ENCODE measurements at regions not wholly inside any gene's neighbourhood (a gene's known extent, or its start where the extent isn't known, plus 50 kb on each side); places are given as distances from the start of the nearest gene placed in this dataset.

DNA sequence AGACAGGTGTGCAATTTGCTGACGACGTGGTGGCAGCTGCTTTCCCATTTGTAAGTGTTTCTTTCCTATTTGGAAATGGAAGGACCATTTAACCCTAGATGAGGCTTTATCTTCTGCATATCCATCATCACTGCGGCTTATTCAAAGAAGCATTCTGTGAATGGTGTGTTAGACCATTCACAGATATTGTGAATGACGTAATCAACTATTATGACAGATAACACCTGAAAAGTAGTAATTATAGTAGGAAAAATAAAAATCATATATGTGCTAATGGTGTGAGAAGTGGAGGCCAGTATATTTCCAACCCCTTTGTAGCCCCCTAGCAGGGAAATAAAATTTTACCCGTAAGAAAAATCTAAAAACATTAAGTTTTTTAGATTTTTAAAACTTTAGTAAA is 424.5 kb upstream of the CRIM1 start:
- intact Hi-C loops (cut with DNase I): no loop called here
- Histone ChIP-seq H3K27me3 (peaks cover 0 to 3% (median 0%) of the 10 kb centered on the region in 9 donors), H3K27ac (no peak overlapping the region), H3K4me1 (no peaks in the 10 kb centered on the region), H3K36me3 (no peaks in the 10 kb centered on the region), H3K4me3 (no peak overlapping the region), H3K9me3 (no peaks in the 10 kb centered on the region)
- 67 to 79% (median 76%) methylated on average over 5 of the region's 5 CpGs for WGBS, 4 donors
- TF ChIP-seq POLR2A (IDR thresholded peaks at IDR 0.05): no peak
- TF ChIP-seq, protein P1, sequence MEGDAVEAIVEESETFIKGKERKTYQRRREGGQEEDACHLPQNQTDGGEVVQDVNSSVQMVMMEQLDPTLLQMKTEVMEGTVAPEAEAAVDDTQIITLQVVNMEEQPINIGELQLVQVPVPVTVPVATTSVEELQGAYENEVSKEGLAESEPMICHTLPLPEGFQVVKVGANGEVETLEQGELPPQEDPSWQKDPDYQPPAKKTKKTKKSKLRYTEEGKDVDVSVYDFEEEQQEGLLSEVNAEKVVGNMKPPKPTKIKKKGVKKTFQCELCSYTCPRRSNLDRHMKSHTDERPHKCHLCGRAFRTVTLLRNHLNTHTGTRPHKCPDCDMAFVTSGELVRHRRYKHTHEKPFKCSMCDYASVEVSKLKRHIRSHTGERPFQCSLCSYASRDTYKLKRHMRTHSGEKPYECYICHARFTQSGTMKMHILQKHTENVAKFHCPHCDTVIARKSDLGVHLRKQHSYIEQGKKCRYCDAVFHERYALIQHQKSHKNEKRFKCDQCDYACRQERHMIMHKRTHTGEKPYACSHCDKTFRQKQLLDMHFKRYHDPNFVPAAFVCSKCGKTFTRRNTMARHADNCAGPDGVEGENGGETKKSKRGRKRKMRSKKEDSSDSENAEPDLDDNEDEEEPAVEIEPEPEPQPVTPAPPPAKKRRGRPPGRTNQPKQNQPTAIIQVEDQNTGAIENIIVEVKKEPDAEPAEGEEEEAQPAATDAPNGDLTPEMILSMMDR (IDR thresholded peaks at IDR 0.05): no peak
- DNase-seq: no peak
- no peak for ATAC-seq

DNA sequence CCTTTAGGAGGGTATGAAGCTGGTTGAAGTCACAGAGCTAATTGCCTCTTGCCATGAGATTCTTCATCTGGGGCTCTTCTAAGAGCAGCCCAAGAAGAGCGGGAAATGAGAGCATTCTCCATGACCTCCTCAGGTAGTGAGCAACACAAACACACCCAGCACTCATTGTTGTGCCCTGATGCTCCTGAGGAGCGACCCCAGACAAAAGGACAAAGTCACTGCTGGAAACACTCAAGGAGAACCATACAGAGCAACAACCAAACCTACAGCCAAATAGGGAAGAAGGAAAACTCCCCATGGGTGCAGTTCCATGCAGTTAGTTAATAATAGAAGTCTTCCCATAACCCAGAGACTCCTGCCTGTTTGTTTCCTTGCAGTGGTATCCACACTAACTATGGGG is 426.0 kb upstream of the CRIM1 start:
- WGBS, 4 donors: 87 to 97% (median 90%) methylated on average over 2 of the region's 2 CpGs
- no peak for ATAC-seq
- Histone ChIP-seq H3K36me3 (no peaks in the 10 kb centered on the region), H3K27me3 (no peaks in the 10 kb centered on the region), H3K4me3 (no peak overlapping the region), H3K27ac (no peak overlapping the region), H3K4me1 (no peaks in the 10 kb centered on the region), H3K9me3 (no peaks in the 10 kb centered on the region)
- TF ChIP-seq POLR2A (IDR thresholded peaks at IDR 0.05): no peak
- TF ChIP-seq, protein P1 (IDR thresholded peaks at IDR 0.05): no peak
- intact Hi-C loops (cut with DNase I): no loop called here
- no peak for DNase-seq

DNA sequence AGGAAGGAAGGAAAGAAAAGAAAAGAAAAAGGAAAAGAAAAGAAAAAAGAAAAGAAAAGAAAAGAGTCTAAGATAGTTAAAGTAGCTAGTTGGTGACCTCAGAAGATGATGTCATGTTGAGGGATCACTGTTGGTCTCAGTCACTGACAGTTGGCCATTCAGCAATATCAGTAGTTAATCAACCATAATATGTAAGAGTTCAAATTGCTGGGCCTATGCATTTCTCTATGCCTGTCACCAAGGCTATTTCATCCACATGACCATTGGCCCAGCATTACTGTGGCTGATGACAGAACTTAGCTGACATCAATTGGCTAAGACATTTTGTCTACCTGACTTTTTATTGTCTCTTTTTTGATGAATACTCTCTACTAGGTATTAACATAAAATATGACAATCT is 435.5 kb upstream of the CRIM1 start:
- no peak for TF ChIP-seq POLR2A (IDR thresholded peaks at IDR 0.05)
- TF ChIP-seq, protein P1 (IDR thresholded peaks at IDR 0.05): no peak
- Histone ChIP-seq H3K4me1 (no peaks in the 10 kb centered on the region), H3K9me3 (no peaks in the 10 kb centered on the region), H3K4me3 (no peak overlapping the region), H3K36me3 (no peaks in the 10 kb centered on the region), H3K27me3 (no peaks in the 10 kb centered on the region), H3K27ac (no peak overlapping the region)
- ATAC-seq (no peak), DNase-seq (no peak)
- intact Hi-C loops (cut with DNase I): no loop called here

DNA sequence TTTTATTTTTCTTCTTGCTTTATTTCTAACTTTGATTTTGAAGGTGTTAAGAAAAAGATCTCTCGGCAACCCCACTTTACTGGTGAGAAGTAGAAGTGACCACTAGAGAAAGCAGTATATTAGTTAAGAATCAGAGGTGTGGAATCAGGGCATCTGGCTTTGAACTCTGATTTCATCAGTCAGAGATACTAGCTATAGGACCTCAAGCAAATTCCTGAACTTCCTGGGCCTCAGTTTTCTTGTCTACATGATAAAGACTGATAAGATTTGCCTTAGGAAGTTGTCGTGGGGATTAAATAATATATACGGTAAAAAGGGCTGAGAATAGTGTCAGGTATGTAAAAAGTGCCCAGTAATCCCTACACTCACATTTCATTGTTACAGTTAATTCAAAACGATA is 440.3 kb upstream of the CRIM1 start:
- no peak for TF ChIP-seq POLR2A (IDR thresholded peaks at IDR 0.05)
- TF ChIP-seq, protein P1 (IDR thresholded peaks at IDR 0.05): no peak
- intact Hi-C loops (cut with DNase I): no loop called here
- ATAC-seq (no peak), DNase-seq (no peak)
- 59 to 64% (median 62%) methylated on average over 4 of the region's 4 CpGs for WGBS, 4 donors
- H3K27ac ChIP-seq: no peak overlapping the region
- no peaks in the 10 kb centered on the region for H3K36me3 ChIP-seq
- no peaks in the 10 kb centered on the region for H3K27me3 ChIP-seq
- no peak overlapping the region for H3K4me3 ChIP-seq
- H3K9me3 ChIP-seq: no peaks in the 10 kb centered on the region
- no peaks in the 10 kb centered on the region for H3K4me1 ChIP-seq
